AG04450 (cell line): ENCODE measurements at regions not wholly inside any gene's neighbourhood (a gene's known extent, or its start where the extent isn't known, plus 50 kb on each side); places are given as distances from the start of the nearest gene placed in this dataset.

ENCODE experiments used
- CTCF ChIA-PET: fragments of 300-600, 350-600 bp; formaldehyde crosslinking; extraction: SDS; loops from one replicate; lab custom pipeline; 2022; ENCODE audit warnings: antibody characterized with exemption, inconsistent platforms; lab: Charles Lee
- POLR2A ChIA-PET: fragments of 350-600 bp; formaldehyde crosslinking; extraction: SDS; loops from one replicate; lab custom pipeline; 2021; ENCODE audit warnings: antibody characterized with exemption, inconsistent platforms; lab: Yijun Ruan, JAX
- DNase-seq: peaks from one replicate; pipeline ENCODE4 v3.0.0-alpha.2; 2011; ENCODE audit warnings: low read depth, low spot score
- H3K27ac ChIP-seq: one replicate; pipeline ENCODE4 v1.5.1; 2012; ENCODE audit warnings: low read depth, low read length, control low read depth
- H3K27me3 ChIP-seq: one replicate; pipeline ENCODE4 v1.6.0; 2012; ENCODE audit warnings: low read length; ENCODE audit not compliant: control insufficient read depth, insufficient read depth
- H3K4me3 ChIP-seq: 2 replicates; pipeline ENCODE4 v1.5.1; 2011; ENCODE audit warnings: mild to moderate bottlenecking, low read depth, low read length, control low read depth
- H3K9me3 ChIP-seq: 2 replicates; pipeline ENCODE4 v1.5.1; 2012; ENCODE audit warnings: low read length; ENCODE audit not compliant: control insufficient read depth, insufficient read depth
- TF ChIP-seq, protein P1 (sequence below): IDR thresholded peaks from 2 replicates; pipeline ENCODE4 v1.5.1; 2011; ENCODE audit warnings: low read depth, low read length, control low read depth, inconsistent platforms

DNA sequence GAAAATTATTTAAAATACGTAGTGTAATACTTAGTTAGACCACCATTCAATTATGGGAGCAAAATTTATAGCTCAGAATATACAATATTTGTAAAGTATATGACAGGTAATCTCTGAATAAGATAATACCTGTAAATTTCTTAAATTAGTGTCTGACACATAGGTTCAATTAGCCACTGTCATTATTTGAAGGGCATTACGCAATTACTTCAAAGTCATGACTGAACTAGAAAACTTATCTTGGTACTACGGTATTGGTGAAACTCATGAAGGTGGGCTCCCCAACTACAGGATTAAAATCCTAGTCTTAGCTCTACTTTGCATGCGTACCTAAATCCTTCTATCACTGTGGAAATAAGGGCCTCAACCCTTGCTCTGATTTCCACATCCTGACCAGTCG lies 860.7 kb downstream of the PCDH19 start:
- no peak for DNase-seq
- Histone ChIP-seq H3K4me3 (no peak overlapping the region), H3K27me3 (no peaks in the 10 kb centered on the region), H3K9me3 (no peaks in the 10 kb centered on the region), H3K27ac (no peak overlapping the region)
- ChIA-PET CTCF (no interaction called here), POLR2A (no interaction called here)
- TF ChIP-seq, protein P1, sequence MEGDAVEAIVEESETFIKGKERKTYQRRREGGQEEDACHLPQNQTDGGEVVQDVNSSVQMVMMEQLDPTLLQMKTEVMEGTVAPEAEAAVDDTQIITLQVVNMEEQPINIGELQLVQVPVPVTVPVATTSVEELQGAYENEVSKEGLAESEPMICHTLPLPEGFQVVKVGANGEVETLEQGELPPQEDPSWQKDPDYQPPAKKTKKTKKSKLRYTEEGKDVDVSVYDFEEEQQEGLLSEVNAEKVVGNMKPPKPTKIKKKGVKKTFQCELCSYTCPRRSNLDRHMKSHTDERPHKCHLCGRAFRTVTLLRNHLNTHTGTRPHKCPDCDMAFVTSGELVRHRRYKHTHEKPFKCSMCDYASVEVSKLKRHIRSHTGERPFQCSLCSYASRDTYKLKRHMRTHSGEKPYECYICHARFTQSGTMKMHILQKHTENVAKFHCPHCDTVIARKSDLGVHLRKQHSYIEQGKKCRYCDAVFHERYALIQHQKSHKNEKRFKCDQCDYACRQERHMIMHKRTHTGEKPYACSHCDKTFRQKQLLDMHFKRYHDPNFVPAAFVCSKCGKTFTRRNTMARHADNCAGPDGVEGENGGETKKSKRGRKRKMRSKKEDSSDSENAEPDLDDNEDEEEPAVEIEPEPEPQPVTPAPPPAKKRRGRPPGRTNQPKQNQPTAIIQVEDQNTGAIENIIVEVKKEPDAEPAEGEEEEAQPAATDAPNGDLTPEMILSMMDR: no peak

DNA sequence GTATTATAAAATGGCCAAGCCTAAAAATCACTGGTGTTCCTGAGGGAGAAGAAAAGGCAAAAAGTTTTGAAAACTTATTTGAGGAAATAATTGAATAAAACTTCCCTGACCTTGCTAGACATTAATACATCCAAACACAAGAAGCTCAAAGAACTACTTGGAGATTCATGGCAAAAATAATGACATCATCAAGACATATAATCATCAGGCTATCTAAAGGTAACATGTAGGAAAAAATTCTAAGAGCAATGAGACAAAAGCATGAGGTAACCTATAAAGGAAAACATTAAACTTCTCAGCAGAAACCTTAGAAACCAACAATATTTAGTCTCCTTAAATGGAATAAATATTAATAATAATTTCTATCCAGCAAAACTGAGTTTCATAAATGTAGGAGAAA lies 887.6 kb downstream of the PCDH19 start:
- H3K4me3 ChIP-seq: no peak overlapping the region
- ChIA-PET POLR2A (no interaction called here), CTCF (no interaction called here)
- no peak for DNase-seq
- H3K27ac ChIP-seq: no peak overlapping the region
- H3K9me3 ChIP-seq: no peaks in the 10 kb centered on the region; the same call in 1 of the 2 replicates
- H3K27me3 ChIP-seq: no peaks in the 10 kb centered on the region
- TF ChIP-seq, protein P1: no peak

- H3K9me3 ChIP-seq: no peaks in the 10 kb centered on the region
- ChIA-PET POLR2A (no interaction called here), CTCF (no interaction called here)
- H3K27me3 ChIP-seq: no peaks in the 10 kb centered on the region
- TF ChIP-seq, protein P1: no peak
- DNase-seq: no peak
- H3K4me3 ChIP-seq: no peak overlapping the region
- no peak overlapping the region for H3K27ac ChIP-seq
These were observed 902.3 kb downstream of the PCDH19 start for GRCh38 chrX:99507768-99508167.

GRCh38 chrX:99495453-99495852 lies 914.6 kb downstream of the PCDH19 start:
- DNase-seq: no peak
- no peak overlapping the region for H3K27ac ChIP-seq
- no peaks in the 10 kb centered on the region for H3K27me3 ChIP-seq
- ChIA-PET CTCF (no interaction called here), POLR2A (no interaction called here)
- no peak overlapping the region for H3K4me3 ChIP-seq
- TF ChIP-seq, protein P1: no peak
- H3K9me3 ChIP-seq: no peaks in the 10 kb centered on the region; the same call in 1 of the 2 replicates

DNA sequence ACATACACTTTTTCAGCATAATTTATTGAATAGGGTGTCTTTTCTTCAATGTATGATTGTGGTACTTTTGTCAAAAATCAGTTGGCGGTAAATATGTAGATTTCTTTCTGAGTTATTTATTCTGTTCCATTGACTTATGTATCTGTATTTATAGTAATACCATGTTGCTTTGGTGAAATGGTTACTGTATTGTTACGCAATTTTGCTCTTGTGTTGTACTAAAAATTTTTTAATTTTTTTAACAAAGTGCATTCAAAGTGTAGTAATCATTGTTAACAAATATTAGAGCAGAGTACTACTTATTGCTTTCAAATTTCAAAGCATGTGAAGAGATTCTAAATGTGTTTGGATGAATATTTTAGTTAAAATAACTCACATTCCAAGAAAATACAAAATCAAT lies 915.4 kb downstream of the PCDH19 start:
- POLR2A ChIA-PET: no interaction called here
- H3K27me3 ChIP-seq: no peaks in the 10 kb centered on the region
- H3K4me3 ChIP-seq: no peak overlapping the region
- no peaks in the 10 kb centered on the region; the same call in 1 of the 2 replicates for H3K9me3 ChIP-seq
- TF ChIP-seq, protein P1: no peak
- H3K27ac ChIP-seq: no peak overlapping the region
- CTCF ChIA-PET: no interaction called here
- DNase-seq: no peak
